ENCODE measurements at regions not wholly inside any gene's neighbourhood (a gene's known extent, or its start where the extent isn't known, plus 50 kb on each side); places are given as distances from the start of the nearest gene placed in this dataset.

- TF ChIP-seq CTCF (IDR thresholded peaks at IDR 0.05; ENCODE audit: low read depth, low read length) (no peak), EZH2phosphoT487 (IDR thresholded peaks at IDR 0.05; ENCODE audit: low read depth) (no peak)
Observed at GRCh38 chr12:90262251-90262650, 553.6 kb upstream of the ATP2B1 start.
